Spleen (tissue), 7 donors: ENCODE measurements at regions not wholly inside any gene's neighbourhood (a gene's known extent, or its start where the extent isn't known, plus 50 kb on each side); places are given as distances from the start of the nearest gene placed in this dataset.

Experiments
- CTCF ChIP-seq, 11 experiments: fragments of 200-600 bp in 7 of 11; fragments of 450-650 bp in 4 of 11; sonication (generic) in 4 of 11; IDR thresholded peaks in 8 of 11; conservative IDR thresholded peaks in 3 of 11; 1 replicate in 7 of 11; 2 replicates in 4 of 11; pipeline versions ENCODE4 v1.4.0 to v1.8.0; 2016 to 2021; ENCODE audit warnings: antibody characterized with exemption in 11 of 11, inconsistent platforms in 4 of 11, mild to moderate bottlenecking in 1 of 11
- POLR2A ChIP-seq, 3 donors: fragments of 450-650 bp; IDR thresholded peaks; one replicate each; pipeline ENCODE4 v1.5.1; 2017; ENCODE audit warnings: antibody characterized with exemption in 3 of 3, mild to moderate bottlenecking in 1 of 3
- POLR2AphosphoS5 ChIP-seq, 3 donors: sonication (generic); formaldehyde crosslinking; IDR thresholded peaks; one replicate each; pipeline ENCODE4 v1.5.1; 2017; ENCODE audit warnings: antibody characterized with exemption in 3 of 3
- donor health status: DM: no; HTN: no; CAD: no; lungs with moderate emphysema.
- donor health status: DM: no; HTN: no; CAD: no.
- donor health status: DM: no; HTN: no; CAD: no.

- TF ChIP-seq CTCF (IDR thresholded peaks at IDR 0.05 in 8 of 11, conservative IDR thresholded peaks at IDR 0.05 in 3 of 11) (no peak), POLR2AphosphoS5 (IDR thresholded peaks at IDR 0.05) (no peak), POLR2A (IDR thresholded peaks at IDR 0.05) (no peak)
Measured at GRCh38 chr2:64861452-64862397, 127.5 kb upstream of the SLC1A4 start.
